Left ventricle myocardium inferior (tissue), 1 donor: ENCODE measurements at regions not wholly inside any gene's neighbourhood (a gene's known extent, or its start where the extent isn't known, plus 50 kb on each side); places are given as distances from the start of the nearest gene placed in this dataset.
"Not testable (repeated sequence)": the region's sequence is repeated elsewhere in the genome, so short reads cannot be mapped to it uniquely, and the experiment has no call there.

Experiments
- DNase-seq: peaks from one replicate; pipeline ENCODE4 v3.0.0-alpha.2; 2020
- H3K27ac ChIP-seq: fragments of 200-600 bp; replicated peaks from 2 replicates; pipeline ENCODE4 v1.8.0; 2021
- H3K27me3 ChIP-seq: fragments of 200-600 bp; 2 replicates; pipeline ENCODE4 v1.8.0; 2021; ENCODE audit warnings: low read depth
- H3K36me3 ChIP-seq: fragments of 200-600 bp; 2 replicates; pipeline ENCODE4 v1.8.0; 2021
- H3K4me1 ChIP-seq: fragments of 200-600 bp; 2 replicates; pipeline ENCODE4 v1.8.0; 2021
- H3K4me3 ChIP-seq: fragments of 200-600 bp; 2 replicates; pipeline ENCODE4 v1.8.0; 2021; ENCODE audit warnings: mild to moderate bottlenecking, moderate library complexity
- H3K9me3 ChIP-seq: fragments of 200-600 bp; replicated peaks from 2 replicates; pipeline ENCODE4 v1.8.0; 2021
- CTCF ChIP-seq: fragments of 200-600 bp; IDR thresholded peaks from 2 replicates; pipeline ENCODE4 v1.8.0; 2021; ENCODE audit warnings: antibody characterized with exemption, mild to moderate bottlenecking, borderline replicate concordance
- intact Hi-C: fragments of 100-400 bp; cut with micrococcal nuclease; formaldehyde crosslinking; loops from one replicate; pipeline ENCODE4 v1.11.0; 2022
- donor health status: DM: no; HTN: yes; CAD: no; lungs with severe emphysema.

GRCh38 chrX:111615227-111615626, 65.7 kb upstream of the ALG13 start:
- no peak for DNase-seq
- no peaks in the 10 kb centered on the region for H3K36me3 ChIP-seq
- H3K27me3 ChIP-seq, result no peaks in the 10 kb centered on the region
- TF ChIP-seq CTCF, result no peak
- H3K4me1 ChIP-seq, result no peaks in the 10 kb centered on the region
- no peak overlapping the region for H3K27ac ChIP-seq
- no peaks in the 10 kb centered on the region for H3K9me3 ChIP-seq
- H3K4me3 ChIP-seq, result no peak overlapping the region
- intact Hi-C loops, result no loop called here

DNA sequence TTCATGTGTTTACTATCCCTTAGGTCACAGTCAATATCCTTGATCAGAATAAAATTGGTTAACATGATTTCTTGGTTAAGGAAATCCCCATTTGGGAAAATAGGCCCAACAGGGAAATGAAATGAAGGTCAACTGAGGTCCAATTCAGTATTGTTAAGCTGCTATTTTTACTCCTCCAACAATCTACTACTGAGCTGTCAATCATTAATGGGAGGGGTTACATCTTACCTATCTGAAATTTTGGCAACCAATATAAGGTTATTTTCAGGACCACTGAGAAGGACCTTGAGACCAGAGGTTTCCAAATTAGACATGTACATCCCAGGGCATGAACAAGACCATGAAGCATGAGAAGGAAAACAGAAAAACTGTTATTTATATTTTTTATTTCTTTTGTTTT, 64.2 kb upstream of the ALG13 start:
- no peak for DNase-seq
- TF ChIP-seq CTCF, result no peak
- Histone ChIP-seq H3K27me3 (no peaks in the 10 kb centered on the region), H3K27ac (no peak overlapping the region), H3K4me1 (no peaks in the 10 kb centered on the region), H3K9me3 (no peaks in the 10 kb centered on the region), H3K4me3 (no peak overlapping the region), H3K36me3 (no peaks in the 10 kb centered on the region)
- intact Hi-C loops, result no loop called here

GRCh38 chrX:111620084-111620483, 60.9 kb upstream of the ALG13 start:
- H3K27ac ChIP-seq, H3K4me3 ChIP-seq, H3K4me1 ChIP-seq, H3K9me3 ChIP-seq, H3K36me3 ChIP-seq, intact Hi-C loops, H3K27me3 ChIP-seq: not testable (repeated sequence)
- peak; percentile 13 for DNase-seq

- DNase-seq, result no peak
- intact Hi-C loops, result no loop called here
- H3K9me3 ChIP-seq, result no peaks in the 10 kb centered on the region
- H3K4me3 ChIP-seq, result no peak overlapping the region
- no peaks in the 10 kb centered on the region for H3K36me3 ChIP-seq
- no peak for TF ChIP-seq CTCF
- no peaks in the 10 kb centered on the region for H3K27me3 ChIP-seq
- no peak overlapping the region for H3K27ac ChIP-seq
- no peaks in the 10 kb centered on the region for H3K4me1 ChIP-seq
Measured at GRCh38 chrX:111624169-111624568, 56.8 kb upstream of the ALG13 start.

GRCh38 chrX:111627256-111627655, 53.7 kb upstream of the ALG13 start:
- H3K4me1 ChIP-seq, H3K9me3 ChIP-seq, intact Hi-C loops, H3K4me3 ChIP-seq, H3K36me3 ChIP-seq, H3K27me3 ChIP-seq, H3K27ac ChIP-seq, DNase-seq: not testable (repeated sequence)
